ENCODE measurements at regions not wholly inside any gene's neighbourhood (a gene's known extent, or its start where the extent isn't known, plus 50 kb on each side); places are given as distances from the start of the nearest gene placed in this dataset.

GRCh38 chrX:10981506-10981905 lies 129.6 kb upstream of the HCCS start:
- ATAC-seq (ENCODE audit: low FRiP score) (no peak), DNase-seq (ENCODE audit: low spot score) (no peak)
- TF ChIP-seq, protein P1, sequence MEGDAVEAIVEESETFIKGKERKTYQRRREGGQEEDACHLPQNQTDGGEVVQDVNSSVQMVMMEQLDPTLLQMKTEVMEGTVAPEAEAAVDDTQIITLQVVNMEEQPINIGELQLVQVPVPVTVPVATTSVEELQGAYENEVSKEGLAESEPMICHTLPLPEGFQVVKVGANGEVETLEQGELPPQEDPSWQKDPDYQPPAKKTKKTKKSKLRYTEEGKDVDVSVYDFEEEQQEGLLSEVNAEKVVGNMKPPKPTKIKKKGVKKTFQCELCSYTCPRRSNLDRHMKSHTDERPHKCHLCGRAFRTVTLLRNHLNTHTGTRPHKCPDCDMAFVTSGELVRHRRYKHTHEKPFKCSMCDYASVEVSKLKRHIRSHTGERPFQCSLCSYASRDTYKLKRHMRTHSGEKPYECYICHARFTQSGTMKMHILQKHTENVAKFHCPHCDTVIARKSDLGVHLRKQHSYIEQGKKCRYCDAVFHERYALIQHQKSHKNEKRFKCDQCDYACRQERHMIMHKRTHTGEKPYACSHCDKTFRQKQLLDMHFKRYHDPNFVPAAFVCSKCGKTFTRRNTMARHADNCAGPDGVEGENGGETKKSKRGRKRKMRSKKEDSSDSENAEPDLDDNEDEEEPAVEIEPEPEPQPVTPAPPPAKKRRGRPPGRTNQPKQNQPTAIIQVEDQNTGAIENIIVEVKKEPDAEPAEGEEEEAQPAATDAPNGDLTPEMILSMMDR (IDR thresholded peaks at IDR 0.05): no peak

DNA sequence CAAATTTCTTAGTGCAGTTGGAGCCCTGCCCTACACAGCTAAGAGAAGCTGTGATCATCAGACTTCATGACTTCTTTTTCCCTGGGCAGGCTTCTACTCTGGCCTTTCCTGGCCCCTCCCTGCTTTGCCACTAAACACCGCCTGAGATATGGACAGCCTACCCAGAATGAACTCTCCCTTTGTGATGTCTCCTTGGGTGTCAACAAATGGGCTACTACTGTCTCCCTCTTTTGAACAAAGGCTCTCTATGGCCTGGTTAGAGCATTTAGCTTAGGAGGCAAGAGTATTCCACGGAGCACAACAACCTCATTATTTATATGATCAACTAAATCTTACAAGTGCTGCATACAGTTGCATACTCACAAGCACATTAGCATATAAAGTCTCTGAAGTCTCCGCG lies 127.6 kb upstream of the HCCS start:
- TF ChIP-seq, protein P1 (IDR thresholded peaks at IDR 0.05): no peak
- no peak for ATAC-seq (ENCODE audit: low FRiP score)
- no peak for DNase-seq (ENCODE audit: low spot score)

- TF ChIP-seq, protein P1 (IDR thresholded peaks at IDR 0.05): no peak
- no peak for DNase-seq (ENCODE audit: low spot score)
- no peak for ATAC-seq (ENCODE audit: low FRiP score)
These were observed 126.9 kb upstream of the HCCS start for GRCh38 chrX:10984213-10984612.

DNA sequence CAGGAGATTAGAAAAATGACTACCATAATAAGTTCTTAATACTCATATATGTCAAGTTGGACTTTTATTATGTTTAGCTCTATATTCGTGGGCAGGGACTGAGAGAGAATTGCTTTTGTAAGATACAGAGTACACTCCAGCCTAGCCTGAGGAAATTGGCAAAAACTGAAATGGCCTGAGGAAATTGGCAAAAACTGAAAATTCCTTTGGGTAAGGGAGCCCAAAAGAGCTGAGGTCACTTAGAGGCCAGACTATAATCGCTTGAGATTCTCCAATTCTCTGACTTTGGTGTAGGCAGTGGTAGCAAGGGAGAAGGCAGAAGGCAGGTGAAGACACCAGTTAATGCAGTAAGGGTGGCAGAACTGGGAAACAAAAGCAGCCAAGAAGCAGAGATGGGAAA lies 124.5 kb upstream of the HCCS start:
- ATAC-seq (ENCODE audit: low FRiP score) (no peak), DNase-seq (ENCODE audit: low spot score) (no peak)
- TF ChIP-seq, protein P1 (IDR thresholded peaks at IDR 0.05): no peak

GRCh38 chrX:10988653-10989052 lies 122.5 kb upstream of the HCCS start:
- no peak for ATAC-seq (ENCODE audit: low FRiP score)
- no peak for DNase-seq (ENCODE audit: low spot score)
- TF ChIP-seq, protein P1 (IDR thresholded peaks at IDR 0.05): no peak

DNA sequence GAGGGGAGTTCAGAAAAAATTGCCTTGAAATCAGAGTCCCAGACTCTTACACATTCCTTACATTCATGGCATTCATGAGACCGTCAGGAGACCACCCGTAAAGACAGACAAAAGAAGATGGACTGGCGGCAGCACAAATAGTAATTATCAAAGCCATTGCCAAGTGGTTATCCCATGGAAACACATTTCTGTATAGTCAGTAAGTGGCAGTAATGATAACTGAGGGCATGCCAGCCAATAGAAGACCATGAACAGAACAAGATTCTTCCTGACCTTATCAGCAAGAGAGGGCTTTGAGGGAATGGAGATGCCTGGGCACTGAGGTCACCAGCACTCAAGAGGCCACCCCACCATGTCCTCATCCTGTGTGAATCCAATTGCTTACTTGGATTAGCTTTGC lies 121.7 kb upstream of the HCCS start:
- DNase-seq (ENCODE audit: low spot score) (no peak), ATAC-seq (ENCODE audit: low FRiP score) (no peak)
- TF ChIP-seq, protein P1 (IDR thresholded peaks at IDR 0.05): no peak

DNA sequence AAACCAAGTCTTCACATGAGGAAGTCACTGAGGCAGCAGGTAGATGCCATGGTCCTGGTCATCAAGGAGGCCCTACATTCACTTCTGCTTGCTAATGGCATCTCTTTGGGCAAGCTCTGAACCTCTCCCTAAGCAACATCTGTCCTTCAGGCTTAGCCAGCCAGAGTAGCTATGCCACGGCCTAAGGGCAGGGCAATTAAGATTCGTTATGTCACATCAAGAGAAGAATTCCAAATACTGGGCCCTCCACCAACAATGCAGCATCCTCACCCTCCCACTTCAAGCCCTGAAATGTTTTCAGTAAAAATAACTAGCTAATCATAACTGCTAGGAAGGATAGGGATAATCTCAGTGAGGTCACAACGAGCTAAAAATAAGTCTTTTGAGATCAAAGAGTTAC lies 120.7 kb upstream of the HCCS start:
- TF ChIP-seq, protein P1 (IDR thresholded peaks at IDR 0.05): no peak
- ATAC-seq (ENCODE audit: low FRiP score) (no peak), DNase-seq (ENCODE audit: low spot score) (no peak)

Data from omental fat pad (tissue), 3 donors.